Prostate gland (tissue), 2 donors: ENCODE measurements at regions not wholly inside any gene's neighbourhood (a gene's known extent, or its start where the extent isn't known, plus 50 kb on each side); places are given as distances from the start of the nearest gene placed in this dataset.

ENCODE experiments used
- DNase-seq: peaks from one replicate; pipeline ENCODE4 v3.0.0-alpha.2; 2019; ENCODE audit warnings: low spot score
- H3K27ac ChIP-seq, 2 donors: fragments of 200-600 bp; sonication (generic); 2 replicates each; pipeline ENCODE4 v1.5.1; 2017 to 2019
- H3K27me3 ChIP-seq: fragments of 200-600 bp; sonication (generic); replicated peaks from 2 replicates; pipeline ENCODE4 v1.5.1; 2019; ENCODE audit not compliant: insufficient read depth
- H3K36me3 ChIP-seq, 2 donors: fragments of 200-600 bp; sonication (generic); 1 replicate in 1 of 2; 2 replicates in 1 of 2; pipeline versions ENCODE4 v1.5.1 to v1.8.1; 2017 to 2019
- H3K4me1 ChIP-seq: fragments of 200-600 bp; sonication (generic); replicated peaks from 2 replicates; pipeline ENCODE4 v1.5.1; 2019
- H3K4me3 ChIP-seq, 2 donors: fragments of 200-600 bp; sonication (generic); 2 replicates each; pipeline ENCODE4 v1.5.1; 2017 to 2019
- H3K9me3 ChIP-seq: fragments of 200-600 bp; sonication (generic); 2 replicates; pipeline ENCODE4 v1.5.1; 2017
- POLR2A ChIP-seq: fragments of 450-650 bp; IDR thresholded peaks from one replicate; pipeline ENCODE4 v1.6.1; 2016; ENCODE audit warnings: antibody characterized with exemption, mild to moderate bottlenecking
- POLR2AphosphoS5 ChIP-seq: sonication (generic); formaldehyde crosslinking; IDR thresholded peaks from one replicate; pipeline ENCODE4 v1.6.1; 2017; ENCODE audit warnings: antibody characterized with exemption
- WGBS: methylation state at CpG from one replicate; pipeline ENCODE4 v1.1.5; 2018; 5-methylcytosine and 5-hydroxymethylcytosine counted together
- intact Hi-C: fragments of 100-400 bp; cut with DNase I; formaldehyde crosslinking; loops from one replicate; pipeline ENCODE4 v1.14.2; 2022
- TF ChIP-seq, protein P1 (sequence below), 4 experiments: fragments of 200-600 bp in 2 of 4; fragments of 450-650 bp in 2 of 4; sonication (generic) in 2 of 4; IDR thresholded peaks; 1 replicate in 3 of 4; 2 replicates in 1 of 4; pipeline ENCODE4 v1.5.1; 2016 to 2019; ENCODE audit warnings: antibody characterized with exemption in 4 of 4, mild to moderate bottlenecking in 2 of 4, moderate library complexity in 2 of 4

DNA sequence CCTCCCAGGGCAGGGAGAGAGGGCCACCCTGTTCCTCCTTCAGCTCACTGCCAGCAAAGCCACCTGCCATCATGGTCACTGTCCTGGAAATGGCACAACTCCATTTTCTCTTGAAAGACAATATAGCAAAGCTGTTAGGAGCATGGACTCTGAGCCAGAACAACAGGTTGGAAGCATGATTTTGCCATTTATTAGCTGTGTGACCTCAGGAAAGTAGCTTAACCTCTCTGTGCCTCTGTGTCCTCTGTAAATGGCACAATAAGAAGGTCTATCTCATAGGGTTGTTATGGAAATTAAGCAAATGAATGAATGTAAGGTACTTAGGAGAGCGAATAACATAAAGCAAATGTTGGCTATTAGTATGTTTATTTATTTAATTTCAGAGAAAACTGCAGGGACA lies 730.4 kb upstream of the ID2 start:
- no peak for DNase-seq
- no peaks in the 10 kb centered on the region for H3K4me1 ChIP-seq
- H3K36me3 ChIP-seq = no peaks in the 10 kb centered on the region
- H3K27me3 ChIP-seq = no peaks in the 10 kb centered on the region
- 93% methylated on average over 1 of the region's 1 CpG for WGBS
- H3K9me3 ChIP-seq = no peaks in the 10 kb centered on the region
- intact Hi-C loops = no loop called here
- TF ChIP-seq POLR2A (no peak), POLR2AphosphoS5 (no peak)
- TF ChIP-seq, protein P1, sequence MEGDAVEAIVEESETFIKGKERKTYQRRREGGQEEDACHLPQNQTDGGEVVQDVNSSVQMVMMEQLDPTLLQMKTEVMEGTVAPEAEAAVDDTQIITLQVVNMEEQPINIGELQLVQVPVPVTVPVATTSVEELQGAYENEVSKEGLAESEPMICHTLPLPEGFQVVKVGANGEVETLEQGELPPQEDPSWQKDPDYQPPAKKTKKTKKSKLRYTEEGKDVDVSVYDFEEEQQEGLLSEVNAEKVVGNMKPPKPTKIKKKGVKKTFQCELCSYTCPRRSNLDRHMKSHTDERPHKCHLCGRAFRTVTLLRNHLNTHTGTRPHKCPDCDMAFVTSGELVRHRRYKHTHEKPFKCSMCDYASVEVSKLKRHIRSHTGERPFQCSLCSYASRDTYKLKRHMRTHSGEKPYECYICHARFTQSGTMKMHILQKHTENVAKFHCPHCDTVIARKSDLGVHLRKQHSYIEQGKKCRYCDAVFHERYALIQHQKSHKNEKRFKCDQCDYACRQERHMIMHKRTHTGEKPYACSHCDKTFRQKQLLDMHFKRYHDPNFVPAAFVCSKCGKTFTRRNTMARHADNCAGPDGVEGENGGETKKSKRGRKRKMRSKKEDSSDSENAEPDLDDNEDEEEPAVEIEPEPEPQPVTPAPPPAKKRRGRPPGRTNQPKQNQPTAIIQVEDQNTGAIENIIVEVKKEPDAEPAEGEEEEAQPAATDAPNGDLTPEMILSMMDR (IDR thresholded peaks at IDR 0.05) = no peak
- H3K27ac ChIP-seq = no peak overlapping the region
- no peak overlapping the region for H3K4me3 ChIP-seq

DNA sequence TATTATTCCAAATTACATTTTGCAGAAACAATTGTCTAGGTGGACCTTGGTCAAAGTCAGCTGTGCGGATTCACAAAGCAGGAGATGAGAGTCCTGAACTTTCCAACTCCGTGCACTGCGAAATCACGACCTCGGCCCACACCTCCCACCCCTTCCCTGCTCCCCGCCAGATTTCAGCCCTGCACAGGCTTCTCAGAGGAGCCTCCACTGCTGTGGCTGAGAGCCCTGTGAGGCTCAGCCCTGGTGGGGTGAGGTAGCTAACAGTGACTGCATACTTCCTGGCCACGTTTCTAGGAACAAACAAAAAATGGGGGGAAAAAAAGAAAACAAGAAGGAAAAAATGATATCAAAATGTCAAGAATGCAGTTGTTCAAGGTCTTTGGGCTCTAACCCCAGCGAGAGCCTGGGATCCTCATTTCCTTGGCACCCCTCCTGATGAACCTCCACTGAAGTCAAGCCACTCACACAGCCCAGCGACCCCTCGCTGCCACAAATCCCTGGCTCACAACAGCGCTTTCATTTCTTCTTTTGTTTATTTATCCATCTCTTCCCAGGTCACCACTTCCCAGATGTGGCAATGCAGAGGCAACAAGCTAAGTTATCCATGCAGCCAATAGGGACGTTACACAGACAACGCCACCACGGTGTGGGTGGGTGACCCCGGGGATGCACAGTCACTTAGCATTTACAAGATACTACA lies 729.7 kb upstream of the ID2 start:
- H3K27ac ChIP-seq = no peak overlapping the region
- no peaks in the 10 kb centered on the region for H3K9me3 ChIP-seq
- H3K4me3 ChIP-seq = no peak overlapping the region
- no peaks in the 10 kb centered on the region for H3K4me1 ChIP-seq
- H3K27me3 ChIP-seq = no peaks in the 10 kb centered on the region
- no peak for DNase-seq
- intact Hi-C loops = no loop called here
- 80% methylated on average over 15 of the region's 15 CpGs for WGBS
- TF ChIP-seq, protein P1 (IDR thresholded peaks at IDR 0.05) = no peak
- TF ChIP-seq POLR2A (no peak), POLR2AphosphoS5 (no peak)
- no peaks in the 10 kb centered on the region for H3K36me3 ChIP-seq

DNA sequence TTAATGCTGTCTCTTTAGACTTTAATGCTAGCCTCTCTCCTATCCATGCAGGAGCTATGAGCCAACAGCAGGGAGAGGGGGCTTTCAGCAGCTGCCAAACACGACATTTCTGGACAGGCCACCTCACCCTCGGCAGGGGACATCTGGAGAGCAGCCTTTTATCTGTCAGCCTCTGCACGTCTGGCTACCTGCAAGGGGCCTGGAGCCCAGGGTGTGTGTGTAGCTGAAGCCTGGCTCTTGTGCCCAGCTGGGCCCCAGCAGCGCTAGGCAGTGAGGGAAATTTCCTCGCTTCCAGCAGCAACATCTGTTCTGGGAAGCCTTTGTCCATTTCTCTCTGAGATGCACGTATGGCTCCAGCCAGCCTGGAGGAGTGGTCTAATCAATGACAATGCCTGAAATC lies 728.7 kb upstream of the ID2 start:
- H3K27ac ChIP-seq = no peak overlapping the region
- no peaks in the 10 kb centered on the region for H3K4me1 ChIP-seq
- H3K36me3 ChIP-seq = no peaks in the 10 kb centered on the region
- intact Hi-C loops = no loop called here
- no peak for DNase-seq
- no peak overlapping the region for H3K4me3 ChIP-seq
- H3K27me3 ChIP-seq = no peaks in the 10 kb centered on the region
- H3K9me3 ChIP-seq = no peaks in the 10 kb centered on the region
- TF ChIP-seq, protein P1 (IDR thresholded peaks at IDR 0.05) = no peak
- TF ChIP-seq POLR2AphosphoS5 (no peak), POLR2A (no peak)
- WGBS = 72% methylated on average over 5 of the region's 6 CpGs

DNA sequence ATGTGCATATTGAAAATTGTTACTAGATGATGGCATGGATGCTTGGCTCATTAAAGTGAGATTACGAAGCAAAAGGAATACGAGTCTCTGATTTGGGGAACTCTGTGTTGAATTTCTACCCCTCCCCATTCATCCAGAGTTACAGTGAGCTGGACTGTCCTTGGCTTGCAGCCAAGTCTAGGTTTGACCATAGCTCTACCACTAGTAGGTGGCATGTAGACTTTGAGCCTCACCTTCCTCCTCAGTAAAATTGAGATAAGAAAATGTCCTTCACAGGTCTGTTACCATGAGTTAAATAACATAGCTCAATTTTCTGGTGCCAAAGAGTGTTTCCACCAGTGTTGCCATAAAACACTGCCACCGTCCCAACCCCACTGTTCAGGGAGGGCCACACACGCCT lies 727.6 kb upstream of the ID2 start:
- TF ChIP-seq POLR2A (no peak), POLR2AphosphoS5 (no peak)
- TF ChIP-seq, protein P1 (IDR thresholded peaks at IDR 0.05) = no peak
- Histone ChIP-seq H3K36me3 (no peaks in the 10 kb centered on the region), H3K4me3 (no peak overlapping the region), H3K27ac (no peak overlapping the region), H3K9me3 (no peaks in the 10 kb centered on the region), H3K4me1 (no peaks in the 10 kb centered on the region), H3K27me3 (no peaks in the 10 kb centered on the region)
- intact Hi-C loops = no loop called here
- 72% methylated on average over 4 of the region's 4 CpGs for WGBS
- no peak for DNase-seq

DNA sequence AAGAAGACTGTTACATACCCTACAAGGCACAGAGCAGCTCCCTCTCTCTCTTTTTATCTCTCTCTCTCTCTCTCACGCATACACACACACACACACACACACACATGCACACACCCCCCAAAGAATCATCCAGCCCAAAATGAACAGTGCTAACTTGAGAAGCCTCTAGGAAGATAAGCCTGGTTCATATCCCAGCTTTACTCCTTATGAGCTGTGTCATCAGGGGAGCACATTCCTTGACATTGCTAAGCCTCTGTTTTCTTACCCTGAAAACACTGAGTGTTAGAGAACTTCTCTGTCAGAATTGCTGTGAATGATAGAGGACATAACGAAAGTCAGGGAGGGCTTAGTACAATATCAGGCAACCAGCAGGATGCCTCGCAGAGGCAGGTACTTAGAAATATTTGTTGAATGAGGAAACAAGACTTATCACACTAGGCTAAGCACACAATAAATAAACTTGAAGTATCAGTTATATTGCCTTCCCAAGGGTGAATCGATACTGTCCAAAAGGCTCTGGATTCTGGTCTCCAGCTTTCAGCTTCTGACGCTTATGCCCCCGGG lies 725.6 kb upstream of the ID2 start:
- 82% methylated on average over 6 of the region's 6 CpGs for WGBS

More for the DNA sequence above, 725.6 kb upstream of the ID2 start:
- H3K36me3 ChIP-seq = no peaks in the 10 kb centered on the region
- H3K27ac ChIP-seq = no peak overlapping the region
- TF ChIP-seq, protein P1 (IDR thresholded peaks at IDR 0.05) = no peak
- TF ChIP-seq POLR2AphosphoS5 = no peak
- TF ChIP-seq POLR2A = no peak
- H3K9me3 ChIP-seq = no peaks in the 10 kb centered on the region
- no peak overlapping the region for H3K4me3 ChIP-seq
- no peak for DNase-seq
- H3K4me1 ChIP-seq = no peaks in the 10 kb centered on the region
- H3K27me3 ChIP-seq = no peaks in the 10 kb centered on the region
- intact Hi-C loops = no loop called here
